NCI-H146 treated with DMSO at 0.1 percent for 48 hours (cell line): ENCODE measurements at regions not wholly inside any gene's neighbourhood (a gene's known extent, or its start where the extent isn't known, plus 50 kb on each side); places are given as distances from the start of the nearest gene placed in this dataset.
"Not testable (repeated sequence)": the region's sequence is repeated elsewhere in the genome, so short reads cannot be mapped to it uniquely, and the experiment has no call there.

Experiments used
- DNase-seq: peaks from one replicate; lab custom pipeline; 2025; ENCODE audit not compliant: unreplicated experiment; lab: John Stamatoyannopoulos, UW

DNA sequence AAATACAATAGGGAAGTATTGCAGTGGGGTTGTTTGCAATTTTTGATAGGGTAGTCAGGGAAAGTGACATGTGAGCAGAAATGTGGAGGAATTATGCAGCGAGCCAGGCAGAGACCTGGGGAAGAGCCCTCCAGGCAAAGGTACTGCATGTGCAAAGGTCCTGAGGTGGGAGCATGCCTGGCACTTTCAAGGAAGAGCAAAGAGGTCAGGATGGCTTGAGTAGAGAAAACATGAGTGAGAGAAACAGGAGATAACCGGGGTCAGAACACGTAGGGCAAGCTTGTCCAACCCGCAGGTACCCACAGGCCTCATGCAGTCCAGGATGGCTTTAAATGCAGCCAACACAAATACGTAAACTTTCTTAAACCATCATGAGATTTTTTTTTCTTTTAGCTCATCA lies 71.0 kb downstream of the COQ2 start:
- no peak for DNase-seq

DNA sequence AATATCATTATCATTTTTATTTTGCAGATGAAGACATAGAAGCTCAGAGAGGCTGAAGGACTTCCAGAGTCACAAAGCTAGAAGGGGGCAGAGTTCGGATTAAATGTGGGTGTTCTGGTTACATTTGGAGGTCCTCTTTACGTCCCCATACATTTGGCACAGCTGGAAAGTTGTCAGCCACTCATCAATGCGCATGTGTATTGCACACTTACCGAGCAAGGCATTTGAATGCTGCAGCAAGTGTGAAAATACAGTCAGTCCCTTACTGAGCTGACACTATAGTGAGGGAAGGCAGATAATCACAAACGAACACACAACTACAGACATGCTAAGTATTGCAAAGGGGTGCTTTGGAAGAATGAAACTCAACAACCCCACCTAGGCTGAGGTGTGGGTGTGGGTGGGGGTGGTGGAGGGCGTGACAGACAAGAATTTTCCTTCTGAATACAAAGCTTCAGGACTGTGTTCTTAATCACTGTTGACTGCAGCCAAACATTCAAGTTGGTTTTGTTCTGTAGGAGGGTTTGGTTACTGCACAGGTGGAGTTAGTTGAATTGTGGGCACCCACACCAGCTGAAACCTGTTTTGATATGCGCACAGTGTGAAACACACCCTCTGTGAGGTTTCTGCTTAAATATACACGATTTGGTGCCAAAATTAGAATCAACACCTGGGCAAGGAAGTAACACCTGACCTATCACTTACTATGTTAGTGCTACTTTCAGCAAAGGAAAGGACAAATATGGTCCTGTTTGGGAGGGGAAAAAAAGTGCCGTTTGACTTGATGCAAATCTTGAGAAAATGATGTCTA lies 72.4 kb downstream of the COQ2 start:
- DNase-seq = peak; percentile 24

GRCh38 chr4:83209419-83209818 lies 75.2 kb downstream of the COQ2 start:
- no peak for DNase-seq

- DNase-seq = no peak
Measured at GRCh38 chr4:83208371-83209365, 75.9 kb downstream of the COQ2 start.

- no peak for DNase-seq
Measured at GRCh38 chr4:83207497-83208101, 77.0 kb downstream of the COQ2 start.

- DNase-seq = no peak
Measured at GRCh38 chr4:83205760-83206159, 78.8 kb downstream of the COQ2 start.

GRCh38 chr4:83204731-83205130 lies 79.9 kb downstream of the COQ2 start:
- no peak for DNase-seq

- no peak for DNase-seq
Measured at GRCh38 chr4:83201761-83202160, 82.8 kb downstream of the COQ2 start.

DNA sequence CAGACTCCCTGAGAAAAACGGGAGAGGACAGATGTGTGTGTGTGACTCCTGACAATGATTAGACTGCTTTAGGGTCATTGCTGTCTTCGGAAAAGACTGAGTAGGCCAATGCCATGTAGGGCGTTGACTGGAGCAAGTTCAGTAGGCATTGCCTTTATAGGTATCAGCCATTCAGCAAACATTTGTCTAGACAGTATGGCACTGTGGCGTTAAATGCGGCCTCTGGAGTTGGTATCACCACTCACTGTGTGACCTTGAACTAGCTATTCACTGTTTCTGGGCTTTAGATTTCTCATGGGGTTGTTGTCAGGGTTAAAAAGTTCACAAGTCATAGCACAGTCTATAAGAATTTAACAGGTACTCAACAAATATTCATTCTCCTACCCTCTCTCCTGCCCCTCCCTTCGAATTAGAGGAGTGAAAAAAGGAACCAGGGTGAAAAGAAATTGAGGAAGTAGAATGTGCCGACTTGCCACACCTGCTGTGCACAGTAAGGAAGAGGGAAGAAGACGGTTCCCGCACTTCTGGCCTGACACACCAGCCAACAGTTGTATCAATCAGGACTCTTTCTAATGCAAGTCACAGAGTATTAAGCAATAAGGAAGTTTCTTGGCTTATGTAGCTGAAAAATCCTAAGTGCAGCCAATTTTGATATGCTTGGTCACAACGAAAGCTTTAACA lies 83.2 kb upstream of the PLAC8 start:
- DNase-seq = no peak

DNA sequence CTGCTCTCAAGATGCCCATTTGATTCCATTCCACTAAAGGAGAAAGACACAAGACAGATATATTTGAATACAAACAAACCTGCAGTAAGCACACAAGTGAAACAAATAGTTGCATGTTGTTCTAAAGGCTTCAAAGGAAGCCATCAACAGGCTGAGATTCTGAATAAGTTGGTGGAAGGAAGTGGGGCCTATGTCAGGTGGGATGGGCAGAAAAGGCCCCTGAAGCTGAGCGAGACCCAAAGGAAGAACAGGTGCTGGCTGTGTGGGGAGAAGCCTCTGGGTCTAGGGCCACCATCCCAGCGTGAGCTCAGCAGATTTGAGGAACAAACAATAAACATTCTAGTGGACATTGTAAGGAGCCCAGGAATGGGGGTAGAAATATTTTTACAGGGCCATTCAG lies 82.4 kb upstream of the PLAC8 start:
- no peak for DNase-seq

GRCh38 chr4:83195269-83195668 lies 80.7 kb upstream of the PLAC8 start:
- DNase-seq = no peak

DNA sequence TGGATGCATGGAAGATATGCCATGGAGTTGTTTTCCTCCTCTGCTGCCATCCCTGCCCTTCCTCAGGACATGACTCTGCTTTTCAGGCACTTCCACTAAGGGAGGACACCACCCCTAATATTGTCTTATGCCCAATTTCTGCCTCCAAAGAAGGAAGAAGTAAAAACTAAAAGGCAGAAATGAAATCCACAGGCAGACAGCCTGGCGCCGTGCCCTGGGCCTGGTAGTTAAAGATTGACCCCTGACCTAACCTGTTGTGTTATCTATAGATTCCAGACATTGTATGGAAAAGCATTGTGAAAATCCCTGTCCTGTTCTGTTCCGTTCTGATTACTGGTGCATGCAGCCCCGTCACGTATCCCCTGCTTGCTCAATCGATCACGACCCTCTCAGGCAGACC lies 80.1 kb upstream of the PLAC8 start:
- not testable (repeated sequence) for DNase-seq

- DNase-seq = no peak
Measured at GRCh38 chr4:83192634-83193033, 78.1 kb upstream of the PLAC8 start.

GRCh38 chr4:83191026-83191425 lies 76.5 kb upstream of the PLAC8 start:
- no peak for DNase-seq

DNA sequence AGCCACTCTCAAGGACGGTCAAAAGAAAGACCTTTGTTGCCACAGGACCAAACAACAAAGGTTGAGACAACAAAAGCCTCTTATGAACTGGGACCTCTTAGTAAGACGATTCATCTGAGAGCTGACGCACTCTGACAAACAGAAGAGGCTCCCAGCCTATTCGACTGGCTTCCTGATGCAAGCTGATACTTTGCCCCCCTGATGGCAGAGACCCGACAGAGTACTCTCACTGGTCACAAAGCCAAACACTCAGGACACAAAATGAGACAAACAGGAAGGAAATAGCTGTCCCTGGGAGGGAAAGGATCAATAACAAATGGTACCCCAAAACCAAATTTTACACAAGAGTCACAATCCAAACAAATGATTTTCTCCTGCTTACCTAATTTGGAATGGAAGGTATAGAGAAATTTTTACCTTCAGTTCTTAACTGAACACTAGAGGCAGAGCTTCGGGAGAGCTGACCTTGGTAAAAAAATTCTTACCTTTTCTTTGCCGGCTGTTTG lies 75.2 kb upstream of the PLAC8 start:
- no peak for DNase-seq

DNA sequence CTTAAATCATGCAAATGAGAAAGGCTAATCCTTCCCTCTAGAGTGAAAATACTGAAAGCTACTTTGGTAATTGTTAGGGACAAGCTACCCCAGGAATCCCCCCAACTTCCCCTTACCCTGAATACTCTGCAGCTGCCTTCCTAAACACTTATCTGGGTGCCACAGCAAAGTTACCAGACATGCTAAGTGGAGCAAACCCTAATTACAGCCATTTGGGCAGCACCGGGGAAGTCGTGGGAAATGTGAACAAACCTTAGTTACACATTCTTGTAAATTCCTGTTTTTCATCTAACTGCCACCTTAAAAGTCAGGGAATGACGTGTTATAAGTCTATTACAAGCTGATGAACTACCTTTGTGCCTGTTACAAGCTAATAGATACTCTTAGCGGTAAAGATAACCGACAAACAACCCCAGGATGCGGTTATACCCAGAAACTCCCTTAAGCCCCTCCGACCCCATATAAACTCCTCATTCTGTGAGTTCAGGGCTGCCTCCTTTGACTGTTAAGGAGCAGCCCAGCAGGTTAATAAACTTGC lies 66.0 kb upstream of the PLAC8 start:
- DNase-seq = no peak

DNA sequence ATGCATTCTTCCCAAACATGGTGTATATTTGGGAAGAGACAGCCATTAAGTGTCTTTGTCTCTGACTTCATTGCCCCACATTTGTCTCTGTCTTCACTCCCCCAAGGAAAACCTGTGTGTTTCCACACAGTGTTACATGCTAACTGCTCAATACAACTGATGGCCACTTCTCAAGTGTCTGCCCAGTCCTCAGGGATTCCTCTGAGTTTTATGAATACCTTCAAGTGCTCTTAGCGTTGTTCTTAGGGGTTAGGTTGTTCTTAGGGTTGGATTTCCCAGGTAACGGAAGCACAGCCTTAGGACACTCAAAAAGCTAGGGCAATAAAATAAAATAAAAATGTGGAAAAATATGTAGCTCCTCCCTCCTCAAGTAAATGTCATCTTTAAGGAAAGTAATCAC lies 64.7 kb upstream of the PLAC8 start:
- DNase-seq = no peak

- no peak for DNase-seq
Measured at GRCh38 chr4:83178029-83178428, 63.5 kb upstream of the PLAC8 start.

DNA sequence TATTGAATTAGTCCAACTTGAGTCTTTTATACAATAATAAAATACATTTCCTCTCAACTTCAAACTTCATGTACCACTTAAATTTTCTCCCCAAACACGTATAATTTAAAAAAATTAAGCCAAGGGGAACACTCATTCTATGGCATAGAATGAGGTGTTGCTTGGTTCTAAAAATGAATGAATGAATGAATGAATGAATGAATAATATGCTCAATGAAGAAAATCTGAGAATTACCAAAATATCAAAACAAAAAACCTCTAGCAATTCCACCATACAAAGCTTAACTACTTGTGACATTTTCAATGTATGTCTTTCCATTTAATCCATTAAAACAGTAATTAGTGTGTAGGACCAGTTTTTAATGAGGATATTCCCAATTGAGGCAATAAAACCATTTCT lies 62.7 kb upstream of the PLAC8 start:
- DNase-seq = no peak

- DNase-seq = no peak
Measured at GRCh38 chr4:83174844-83175414, 60.4 kb upstream of the PLAC8 start.
